GM23338 (cell line): ENCODE measurements at regions not wholly inside any gene's neighbourhood (a gene's known extent, or its start where the extent isn't known, plus 50 kb on each side); places are given as distances from the start of the nearest gene placed in this dataset.

Experiments
- ATAC-seq: fragments of 200-7000 bp; cut with Tn5 transposase; 3 replicates; pipeline ENCODE4 v1.9.1; 2020
- DNase-seq: peaks from one replicate; pipeline ENCODE4 v3.0.0-alpha.2; 2015; ENCODE audit warnings: low spot score
- H2AFZ ChIP-seq: fragments of 200-600 bp; sonication (generic); 2 replicates; pipeline ENCODE4 v1.8.0; 2016; ENCODE audit warnings: antibody characterized with exemption, mild to moderate bottlenecking, moderate library complexity
- H3F3A ChIP-seq: fragments of 200-600 bp; sonication (generic); replicated peaks from 2 replicates; pipeline ENCODE4 v1.8.0; 2017; ENCODE audit warnings: antibody characterized with exemption, mixed run types, low read depth
- H3K27ac ChIP-seq: fragments of 200-600 bp; sonication (generic); 2 replicates; pipeline ENCODE4 v1.6.1; 2016; ENCODE audit warnings: low read depth
- H3K27me3 ChIP-seq: fragments of 200-600 bp; sonication (generic); 2 replicates; pipeline ENCODE4 v1.8.0; 2016; ENCODE audit warnings: mild to moderate bottlenecking, mixed run types, moderate library complexity; ENCODE audit not compliant: insufficient read depth
- H3K36me3 ChIP-seq: fragments of 200-600 bp; sonication (generic); 2 replicates; pipeline ENCODE4 v1.8.0; 2016; ENCODE audit warnings: mild to moderate bottlenecking; ENCODE audit not compliant: insufficient read depth
- H3K4me1 ChIP-seq: fragments of 200-600 bp; sonication (generic); 2 replicates; pipeline ENCODE4 v1.8.0; 2016; ENCODE audit warnings: mild to moderate bottlenecking, moderate library complexity; ENCODE audit not compliant: insufficient read depth
- H3K4me2 ChIP-seq: fragments of 200-600 bp; sonication (generic); 2 replicates; pipeline ENCODE4 v1.7.1; 2017; ENCODE audit warnings: mixed run types
- H3K4me3 ChIP-seq: fragments of 200-600 bp; sonication (generic); 2 replicates; pipeline ENCODE4 v1.6.1; 2016; ENCODE audit warnings: mixed run types
- H3K79me2 ChIP-seq: fragments of 200-600 bp; sonication (generic); replicated peaks from 2 replicates; pipeline ENCODE4 v1.8.0; 2017; ENCODE audit warnings: mild to moderate bottlenecking; ENCODE audit not compliant: insufficient read depth
- H3K9me2 ChIP-seq: fragments of 200-600 bp; sonication (generic); 2 replicates; pipeline ENCODE4 v1.8.0; 2017; ENCODE audit not compliant: insufficient read depth
- H4K20me1 ChIP-seq: fragments of 200-600 bp; sonication (generic); replicated peaks from 2 replicates; pipeline ENCODE4 v1.8.0; 2017; ENCODE audit warnings: mild to moderate bottlenecking; ENCODE audit not compliant: insufficient read depth
- H3K27ac Mint-ChIP-seq: 2 replicates; pipeline ENCODE4 v1.8.0; 2020; ENCODE audit warnings: inconsistent platforms, mild to moderate bottlenecking, moderate library complexity, mixed read lengths
- H3K27me3 Mint-ChIP-seq: 3 replicates; pipeline ENCODE4 v1.8.0; 2022; ENCODE audit warnings: low read depth, mild to moderate bottlenecking, moderate library complexity, mixed read lengths, inconsistent platforms; ENCODE audit not compliant: insufficient read depth, poor library complexity
- H3K36me3 Mint-ChIP-seq: 3 replicates; pipeline ENCODE4 v1.8.0; 2021; ENCODE audit warnings: low read depth, mild to moderate bottlenecking, inconsistent platforms, moderate library complexity, mixed read lengths
- H3K4me1 Mint-ChIP-seq: 3 replicates; pipeline ENCODE4 v1.8.0; 2020; ENCODE audit warnings: mild to moderate bottlenecking, inconsistent platforms, mixed read lengths
- H3K4me3 Mint-ChIP-seq: 3 replicates; pipeline ENCODE4 v1.8.0; 2021; ENCODE audit warnings: moderate library complexity, mild to moderate bottlenecking, inconsistent platforms, mixed read lengths
- H3K9me3 Mint-ChIP-seq: 3 replicates; pipeline ENCODE4 v1.8.0; 2020; ENCODE audit warnings: moderate library complexity, mild to moderate bottlenecking, inconsistent platforms, mixed read lengths
- CREB1 ChIP-seq: fragments of 250-450 bp; sonication (Bioruptor Pico); IDR thresholded peaks from 2 replicates; pipeline ENCODE4 v1.5.0; 2020; ENCODE audit warnings: low read depth, mild to moderate bottlenecking, moderate library complexity
- CTCF ChIP-seq, 2 experiments: fragments of 200-600 bp in 1 of 2; sonication (generic) in 1 of 2; conservative IDR thresholded peaks; 2 replicates each; pipeline versions ENCODE4 v1.5.1 to v1.6.1; 2016 to 2017; ENCODE audit warnings: antibody characterized with exemption in 2 of 2, low read depth in 2 of 2, mild to moderate bottlenecking in 2 of 2, moderate library complexity in 1 of 2
- ETS1 ChIP-seq: IDR thresholded peaks from 2 replicates; pipeline ENCODE4 v1.6.1; 2016; ENCODE audit warnings: antibody characterized with exemption
- EZH2 ChIP-seq: fragments of 200-600 bp; sonication (generic); IDR thresholded peaks from one replicate; pipeline ENCODE4 v1.8.0; 2017; ENCODE audit warnings: antibody characterized with exemption, mild to moderate bottlenecking, low read depth; ENCODE audit not compliant: unreplicated experiment
- EZH2phosphoT487 ChIP-seq: fragments of 200-600 bp; sonication (generic); IDR thresholded peaks from one replicate; pipeline ENCODE4 v1.8.1; 2018; ENCODE audit warnings: antibody characterized with exemption; ENCODE audit not compliant: unreplicated experiment
- JUNB ChIP-seq: IDR thresholded peaks from one replicate; pipeline ENCODE4 v1.6.1; 2016; ENCODE audit warnings: antibody characterized with exemption; ENCODE audit not compliant: unreplicated experiment
- NANOG ChIP-seq: IDR thresholded peaks from 2 replicates; pipeline ENCODE4 v1.6.1; 2016; ENCODE audit warnings: antibody characterized with exemption, borderline replicate concordance
- POLR2AphosphoS5 ChIP-seq: IDR thresholded peaks from 2 replicates; pipeline ENCODE4 v1.6.1; 2016; ENCODE audit warnings: antibody characterized with exemption, low read depth
- REST ChIP-seq: IDR thresholded peaks from one replicate; pipeline ENCODE4 v1.6.1; 2018; ENCODE audit warnings: antibody characterized with exemption; ENCODE audit not compliant: unreplicated experiment
- STAT1 ChIP-seq: IDR thresholded peaks from one replicate; pipeline ENCODE4 v1.6.1; 2016; ENCODE audit warnings: antibody characterized with exemption; ENCODE audit not compliant: unreplicated experiment
- ZNF114 ChIP-seq: fragments of 250-450 bp; sonication (Bioruptor Pico); IDR thresholded peaks from 2 replicates; pipeline ENCODE4 v1.5.0; 2020; ENCODE audit warnings: mild to moderate bottlenecking, moderate library complexity
- ZNF331 ChIP-seq: fragments of 250-450 bp; sonication (Bioruptor Pico); IDR thresholded peaks from 2 replicates; pipeline ENCODE4 v1.5.0; 2020; ENCODE audit warnings: low read depth, mild to moderate bottlenecking, moderate library complexity
- ZNF462 ChIP-seq: fragments of 250-450 bp; sonication (Bioruptor Pico); IDR thresholded peaks from 2 replicates; pipeline ENCODE4 v1.5.0; 2020; ENCODE audit warnings: mild to moderate bottlenecking, moderate library complexity

DNA sequence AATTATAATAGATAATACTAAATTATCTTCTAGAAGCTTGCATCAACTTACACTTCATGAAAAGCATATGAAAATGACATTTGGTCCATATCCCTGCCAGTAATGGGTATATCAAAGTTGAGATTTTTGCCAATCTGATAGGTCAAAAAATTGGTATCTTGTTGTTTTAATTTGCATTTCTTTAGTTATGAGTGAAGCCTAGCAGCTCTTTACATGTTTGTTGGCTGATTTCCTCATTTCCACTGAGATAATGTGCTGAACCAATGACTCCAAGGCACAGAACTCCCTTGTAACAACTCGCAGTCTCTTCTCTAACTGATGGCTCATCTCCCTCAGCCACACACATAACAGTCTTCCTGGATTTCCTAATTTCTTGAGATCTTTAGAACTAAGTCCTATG lies 175.3 kb upstream of the SESN3 start:
- no peaks in the 10 kb centered on the region for H3K27me3 Mint-ChIP-seq
- H3F3A ChIP-seq: no peaks in the 10 kb centered on the region
- TF ChIP-seq ZNF462 (CRISPR knock-in tag) (no peak), CTCF (conservative IDR thresholded peaks at IDR 0.05; ENCODE audit: low read depth in 2 of 2) (no peak), REST (no peak), CREB1 (no peak), ETS1 (no peak), EZH2phosphoT487 (no peak), ZNF114 (no peak), ZNF331 (CRISPR knock-in tag) (no peak), JUNB (no peak), NANOG (no peak), EZH2 (no peak), STAT1 (no peak), POLR2AphosphoS5 (no peak)
- no peak overlapping the region for H3K27ac Mint-ChIP-seq
- H3K9me3 Mint-ChIP-seq: peaks cover 6% of the 10 kb centered on the region; the same call in 1 of the 3 replicates
- peaks cover 7% of the 10 kb centered on the region; the same call in 1 of the 2 replicates for H3K9me2 ChIP-seq
- H3K27ac ChIP-seq: no peak overlapping the region
- no peaks in the 10 kb centered on the region for H3K79me2 ChIP-seq
- DNase-seq (no peak), ATAC-seq (no peak)
- H3K4me2 ChIP-seq: no peak overlapping the region
- no peaks in the 10 kb centered on the region for H4K20me1 ChIP-seq
- H3K27me3 ChIP-seq: no peaks in the 10 kb centered on the region
- H2AFZ ChIP-seq: no peak overlapping the region
- H3K4me3 Mint-ChIP-seq: no peak overlapping the region
- H3K4me3 ChIP-seq: no peak overlapping the region
- H3K4me1 Mint-ChIP-seq: peaks cover 9% of the 10 kb centered on the region; the same call in 2 of the 3 replicates
- H3K36me3 ChIP-seq: no peaks in the 10 kb centered on the region
- no peaks in the 10 kb centered on the region for H3K4me1 ChIP-seq
- H3K36me3 Mint-ChIP-seq: no peaks in the 10 kb centered on the region
